A549 (cell line): ENCODE measurements at regions not wholly inside any gene's neighbourhood (a gene's known extent, or its start where the extent isn't known, plus 50 kb on each side); places are given as distances from the start of the nearest gene placed in this dataset.

Source experiments
- BHLHE40 ChIP-seq: IDR thresholded peaks from 2 replicates; pipeline ENCODE4 v1.6.1; 2012; ENCODE audit warnings: low read depth, low read length, inconsistent platforms
- EP300 ChIP-seq, 2 experiments: fragments of >200 bp; sonication (Bioruptor Twin); formaldehyde crosslinking; IDR thresholded peaks; 2 replicates in 1 of 2; 3 replicates in 1 of 2; pipeline ENCODE4 v1.6.1; 2016 to 2017
- MAX ChIP-seq: IDR thresholded peaks from 2 replicates; pipeline ENCODE4 v1.6.1; 2012
- POLR2A ChIP-seq: IDR thresholded peaks from 2 replicates; pipeline ENCODE4 v1.6.1; 2012; ENCODE audit warnings: mild to moderate bottlenecking, low read length
- RAD21 ChIP-seq, 2 experiments: fragments of >200 bp in 1 of 2; sonication (Bioruptor Twin) in 1 of 2; formaldehyde crosslinking in 1 of 2; IDR thresholded peaks in 1 of 2; conservative IDR thresholded peaks in 1 of 2; 2 replicates in 1 of 2; 3 replicates in 1 of 2; pipeline ENCODE4 v1.6.1; 2012 to 2018; ENCODE audit warnings: inconsistent platforms in 1 of 2

GRCh38 chr9:26682041-26682440, 210.6 kb downstream of the CAAP1 start:
- TF ChIP-seq POLR2A (no peak), EP300 (IDR thresholded peaks at IDR 0.05) (no peak), RAD21 (conservative IDR thresholded peaks at IDR 0.05 in 1 of 2, IDR thresholded peaks at IDR 0.05 in 1 of 2) (no peak), BHLHE40 (no peak), MAX (no peak)
